Nephron progenitor cell (in vitro differentiated cells): ENCODE measurements at regions not wholly inside any gene's neighbourhood (a gene's known extent, or its start where the extent isn't known, plus 50 kb on each side); places are given as distances from the start of the nearest gene placed in this dataset.

Experiments
- DNase-seq: peaks from one replicate; pipeline ENCODE4 v3.0.0; 2021
- H3K27ac Mint-ChIP-seq: 2 replicates; pipeline ENCODE4 v1.8.0; 2021; ENCODE audit warnings: mild to moderate bottlenecking, moderate library complexity, mixed read lengths
- H3K27me3 Mint-ChIP-seq: 2 replicates; pipeline ENCODE4 v1.8.0; 2021; ENCODE audit warnings: mild to moderate bottlenecking, low read depth, mixed read lengths; ENCODE audit not compliant: poor library complexity
- H3K36me3 Mint-ChIP-seq: 2 replicates; pipeline ENCODE4 v1.8.0; 2021; ENCODE audit warnings: low read depth, mixed read lengths
- H3K4me1 Mint-ChIP-seq: 2 replicates; pipeline ENCODE4 v1.8.0; 2021; ENCODE audit warnings: mixed read lengths
- H3K4me3 Mint-ChIP-seq: 2 replicates; pipeline ENCODE4 v1.8.0; 2021; ENCODE audit warnings: mild to moderate bottlenecking, moderate library complexity, mixed read lengths
- H3K9me3 Mint-ChIP-seq: 2 replicates; pipeline ENCODE4 v1.8.0; 2021; ENCODE audit warnings: mild to moderate bottlenecking, moderate library complexity, mixed read lengths
- TF ChIP-seq, protein P1 (sequence below): fragments of 200-600 bp; sonication (generic); IDR thresholded peaks from 2 replicates; pipeline ENCODE4 v1.5.0; 2021; ENCODE audit warnings: antibody characterized with exemption

DNA sequence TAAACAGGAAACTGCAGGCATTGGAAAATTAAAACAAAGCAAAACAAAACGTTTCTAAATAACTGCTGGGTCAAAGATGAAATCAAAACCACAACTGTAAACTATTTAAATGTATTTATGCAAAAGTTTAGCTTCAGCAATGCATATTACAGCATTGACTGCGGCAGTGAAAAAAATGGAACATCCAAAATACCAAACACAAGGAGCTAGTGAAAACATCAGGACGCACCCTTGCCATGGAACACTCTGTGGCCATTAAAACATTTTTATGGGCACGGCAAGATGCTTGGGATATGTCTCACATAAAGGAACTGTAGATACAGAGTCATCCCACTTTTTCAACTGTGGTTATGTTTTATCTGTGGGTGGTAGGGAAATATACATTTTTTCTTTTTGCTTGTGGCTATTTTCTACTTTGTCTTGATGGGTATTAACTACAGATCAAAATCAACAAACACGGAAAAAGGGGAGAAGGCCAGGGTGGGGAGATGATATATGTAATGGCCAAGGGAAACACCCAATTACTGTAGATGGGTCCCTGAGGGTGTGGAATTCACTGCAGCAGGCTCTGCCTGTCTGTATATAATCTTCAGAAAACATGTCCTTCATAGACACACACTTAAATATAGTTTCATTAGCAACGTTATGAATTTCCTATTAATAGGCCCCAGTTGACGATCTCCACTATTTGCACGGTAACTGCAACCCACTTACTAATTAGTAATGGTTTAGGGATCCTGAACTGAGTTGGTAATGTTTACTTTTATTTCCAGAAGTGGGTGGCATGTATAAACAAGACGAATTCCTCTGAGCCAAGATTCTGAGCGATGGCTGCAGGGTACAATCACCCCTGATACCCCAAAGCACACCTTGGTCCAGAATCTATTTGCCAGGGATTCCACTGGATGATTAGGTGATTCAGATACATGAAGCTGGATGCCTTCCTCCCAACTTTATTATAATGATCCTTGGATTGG lies 110.5 kb downstream of the ACKR3 start:
- TF ChIP-seq, protein P1, sequence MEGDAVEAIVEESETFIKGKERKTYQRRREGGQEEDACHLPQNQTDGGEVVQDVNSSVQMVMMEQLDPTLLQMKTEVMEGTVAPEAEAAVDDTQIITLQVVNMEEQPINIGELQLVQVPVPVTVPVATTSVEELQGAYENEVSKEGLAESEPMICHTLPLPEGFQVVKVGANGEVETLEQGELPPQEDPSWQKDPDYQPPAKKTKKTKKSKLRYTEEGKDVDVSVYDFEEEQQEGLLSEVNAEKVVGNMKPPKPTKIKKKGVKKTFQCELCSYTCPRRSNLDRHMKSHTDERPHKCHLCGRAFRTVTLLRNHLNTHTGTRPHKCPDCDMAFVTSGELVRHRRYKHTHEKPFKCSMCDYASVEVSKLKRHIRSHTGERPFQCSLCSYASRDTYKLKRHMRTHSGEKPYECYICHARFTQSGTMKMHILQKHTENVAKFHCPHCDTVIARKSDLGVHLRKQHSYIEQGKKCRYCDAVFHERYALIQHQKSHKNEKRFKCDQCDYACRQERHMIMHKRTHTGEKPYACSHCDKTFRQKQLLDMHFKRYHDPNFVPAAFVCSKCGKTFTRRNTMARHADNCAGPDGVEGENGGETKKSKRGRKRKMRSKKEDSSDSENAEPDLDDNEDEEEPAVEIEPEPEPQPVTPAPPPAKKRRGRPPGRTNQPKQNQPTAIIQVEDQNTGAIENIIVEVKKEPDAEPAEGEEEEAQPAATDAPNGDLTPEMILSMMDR = no peak
- no peak for DNase-seq
- Mint-ChIP-seq H3K9me3 (no peaks in the 10 kb centered on the region), H3K4me3 (no peak overlapping the region), H3K36me3 (no peaks in the 10 kb centered on the region), H3K27ac (no peak overlapping the region), H3K4me1 (peaks cover 57% of the 10 kb centered on the region), H3K27me3 (peaks cover 15% of the 10 kb centered on the region)

DNA sequence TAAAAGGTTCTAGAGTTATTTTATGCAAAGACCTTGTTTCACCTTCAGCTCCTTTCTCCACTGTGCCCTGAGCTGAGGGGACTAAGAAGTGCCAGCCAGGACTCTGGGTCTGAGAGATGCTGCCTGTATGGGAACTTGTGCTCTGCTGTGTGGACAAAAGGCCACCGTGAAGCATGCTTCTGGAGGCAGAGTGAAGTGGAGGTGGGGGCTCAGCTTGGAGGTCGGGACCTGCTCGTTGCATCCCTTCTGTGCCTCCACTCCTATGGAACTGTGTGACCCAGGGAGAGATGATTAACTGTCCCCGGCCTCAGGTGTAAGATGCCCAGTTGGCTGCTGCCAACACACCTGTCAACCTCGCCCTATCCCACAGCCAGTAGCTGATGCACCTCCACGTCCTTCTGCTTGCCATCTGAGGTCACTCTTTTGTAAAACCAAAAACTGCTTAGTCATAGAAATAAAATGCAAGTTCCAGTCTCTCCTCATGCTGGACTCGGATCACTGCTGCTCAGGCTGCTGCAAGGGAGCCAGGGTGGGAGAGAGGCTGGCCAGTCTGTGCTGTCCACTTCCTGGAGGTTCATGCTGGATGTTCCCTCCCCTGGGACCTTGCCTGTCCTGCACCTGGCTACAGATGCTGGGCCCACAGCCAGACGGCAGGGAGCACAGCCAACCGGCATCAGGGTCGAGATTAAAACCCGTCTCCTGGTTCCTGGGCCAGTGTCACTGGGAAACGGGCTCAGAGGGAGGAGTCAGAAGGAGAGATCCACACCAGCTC lies 113.2 kb downstream of the ACKR3 start:
- H3K27me3 Mint-ChIP-seq = peaks cover 11% of the 10 kb centered on the region
- DNase-seq = no peak
- no peak overlapping the region for H3K27ac Mint-ChIP-seq
- TF ChIP-seq, protein P1 = no peak
- H3K4me1 Mint-ChIP-seq = peaks cover 72% of the 10 kb centered on the region
- no peak overlapping the region for H3K4me3 Mint-ChIP-seq
- H3K9me3 Mint-ChIP-seq = no peaks in the 10 kb centered on the region
- H3K36me3 Mint-ChIP-seq = no peaks in the 10 kb centered on the region

GRCh38 chr2:236684504-236685256 lies 115.1 kb downstream of the ACKR3 start:
- Mint-ChIP-seq H3K4me3 (no peak overlapping the region), H3K27ac (no peak overlapping the region), H3K9me3 (no peaks in the 10 kb centered on the region), H3K4me1 (peaks cover 91% of the 10 kb centered on the region), H3K36me3 (no peaks in the 10 kb centered on the region), H3K27me3 (peaks cover 12% of the 10 kb centered on the region)
- TF ChIP-seq, protein P1 = no peak
- peak; percentile 30 for DNase-seq

- no peak for DNase-seq
- Mint-ChIP-seq H3K4me1 (peaks cover 92% of the 10 kb centered on the region), H3K36me3 (no peaks in the 10 kb centered on the region), H3K4me3 (no peak overlapping the region), H3K27me3 (peaks cover 12% of the 10 kb centered on the region), H3K9me3 (no peaks in the 10 kb centered on the region), H3K27ac (no peak overlapping the region)
- TF ChIP-seq, protein P1 = no peak
Observed at GRCh38 chr2:236685361-236685760, 115.7 kb downstream of the ACKR3 start.

DNA sequence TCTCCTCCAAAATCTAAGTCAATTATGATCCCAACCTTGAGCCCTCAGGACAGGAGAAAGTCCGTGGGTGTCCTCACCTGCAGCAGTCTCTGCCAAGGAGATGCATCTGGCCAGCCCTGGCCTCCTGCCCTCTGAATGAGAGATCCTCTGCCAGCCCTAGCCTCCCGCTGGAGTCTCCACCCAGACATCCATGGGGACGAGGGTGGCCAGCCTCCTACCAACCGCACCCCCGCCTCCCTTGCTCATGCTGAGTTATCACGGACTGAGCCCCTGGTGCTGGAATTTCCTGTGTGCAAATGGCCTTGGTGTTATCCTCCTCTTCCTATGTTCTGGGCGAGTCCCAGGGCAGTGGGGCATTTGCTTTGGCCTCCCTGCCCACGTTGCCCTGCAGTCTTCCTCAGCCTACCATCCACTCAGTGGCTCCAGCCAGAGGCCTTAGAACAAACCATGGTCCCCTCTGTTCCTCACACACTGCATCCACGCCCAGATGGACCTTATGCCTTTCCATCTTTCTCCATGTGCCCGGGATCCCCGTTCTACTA lies 116.4 kb downstream of the ACKR3 start:
- Mint-ChIP-seq H3K36me3 (no peaks in the 10 kb centered on the region), H3K27me3 (peaks cover 16% of the 10 kb centered on the region), H3K27ac (no peak overlapping the region), H3K9me3 (no peaks in the 10 kb centered on the region), H3K4me3 (no peak overlapping the region), H3K4me1 (peaks cover 94% of the 10 kb centered on the region)
- no peak for DNase-seq
- TF ChIP-seq, protein P1 = no peak
